ENCODE measurements at regions not wholly inside any gene's neighbourhood (a gene's known extent, or its start where the extent isn't known, plus 50 kb on each side); places are given as distances from the start of the nearest gene placed in this dataset.
"Not testable (repeated sequence)": the region's sequence is repeated elsewhere in the genome, so short reads cannot be mapped to it uniquely, and the experiment has no call there.

DNA sequence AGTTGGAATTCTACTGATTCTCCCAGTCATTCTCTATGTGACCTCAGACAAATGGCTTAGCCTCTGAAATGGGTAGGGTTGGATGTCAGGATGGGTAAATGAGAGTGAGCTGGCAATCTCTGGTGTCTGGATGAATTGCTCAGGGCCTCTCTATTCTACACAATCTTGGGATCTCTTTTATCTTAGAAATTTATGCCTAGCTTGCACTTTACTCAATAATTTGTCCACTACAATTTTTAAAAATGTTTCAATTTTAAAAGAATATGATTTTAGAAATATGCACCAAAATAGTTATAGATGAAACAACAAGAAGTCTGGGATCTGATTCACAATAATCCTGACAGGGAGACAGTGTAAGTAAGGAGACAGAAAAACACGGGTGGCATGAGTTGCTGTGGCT is 134.1 kb downstream of the KLRB1 start:
- H3K9me1 ChIP-seq (ENCODE audit: insufficient read depth, low read length); H3K4ac ChIP-seq (ENCODE audit: low read depth, low read length); H3K4me2 ChIP-seq (ENCODE audit: low read depth, low read length); H4K8ac ChIP-seq (ENCODE audit: low read depth in 2 of 2, low read length in 2 of 2); BruUV-seq (replicated peaks); POLR2A ChIA-PET (ENCODE audit: unreplicated experiment); H2AFZ ChIP-seq (replicated peaks; ENCODE audit: low read length, poor library complexity); H3K56ac ChIP-seq (ENCODE audit: extremely low read depth, insufficient read depth, low read length); H3K36me3 ChIP-seq (ENCODE audit: control insufficient read depth, insufficient read depth, low read length); H3K79me1 ChIP-seq (ENCODE audit: low read depth in 1 of 2, low read length in 2 of 2); H2AK5ac ChIP-seq (ENCODE audit: low read depth, low read length); H2BK20ac ChIP-seq (ENCODE audit: low read depth, low read length); H4K5ac ChIP-seq (ENCODE audit: low read depth, low read length); H2AK9ac ChIP-seq (replicated peaks; ENCODE audit: low read depth, low read length, poor library complexity); H2BK120ac ChIP-seq (ENCODE audit: low read depth, low read length); H3K9ac ChIP-seq (ENCODE audit: low read depth, low read length); H4K20me1 ChIP-seq (ENCODE audit: insufficient read depth, low read length); H3K4me3 ChIP-seq (ENCODE audit: insufficient read depth, low read depth, low read length); dilution Hi-C loops (cut with HindIII; ENCODE audit: low sequenced_read_pairs, unreplicated experiment); H3K18ac ChIP-seq (ENCODE audit: low read depth, low read length); H3K23ac ChIP-seq (ENCODE audit: low read depth, low read length); H2BK5ac ChIP-seq (ENCODE audit: low read depth, low read length, poor library complexity, severe bottlenecking); H3K4me1 ChIP-seq (ENCODE audit: control insufficient read depth, insufficient read depth, low read length); H3K14ac ChIP-seq (replicated peaks; ENCODE audit: low read depth, low read length); H2BK15ac ChIP-seq (ENCODE audit: low read depth, low read length); ATAC-seq (ENCODE audit: low read depth); DNase-seq; intact Hi-C loops (cut with micrococcal nuclease); H3K27me3 ChIP-seq (ENCODE audit: control insufficient read depth, insufficient read depth, low read length); H3K27ac ChIP-seq (ENCODE audit: insufficient read depth, low read length); H4K91ac ChIP-seq (ENCODE audit: insufficient read depth, low read depth, low read length); H3K9me3 ChIP-seq (ENCODE audit: control insufficient read depth, insufficient read depth, low read length): not testable (repeated sequence)
- in situ Hi-C loops (cut with MboI; ENCODE audit: low sequenced_read_pairs), result loop anchor here (25.0 kb wide), 1 partner anchor 136 kb away; no protein-coding TSS in a partner anchor
- WGBS, 2 experiments (ENCODE audit: extremely low coverage in 2 of 2, insufficient read length in 1 of 2), result no CpG with 5 or more reads among the region's 1 CpG
- CTCF ChIA-PET, result interaction anchor here (0.6 kb wide), 1 partner anchor 238 kb away, joined by 3 read pairs; no protein-coding TSS in a partner anchor

- H3K9me1 ChIP-seq (ENCODE audit: insufficient read depth, low read length); H3K4me2 ChIP-seq (ENCODE audit: low read depth, low read length); H2AFZ ChIP-seq (replicated peaks; ENCODE audit: low read length, poor library complexity); dilution Hi-C loops (cut with HindIII; ENCODE audit: low sequenced_read_pairs, unreplicated experiment); H2BK5ac ChIP-seq (ENCODE audit: low read depth, low read length, poor library complexity, severe bottlenecking); H2BK20ac ChIP-seq (ENCODE audit: low read depth, low read length); DNase-seq; H4K20me1 ChIP-seq (ENCODE audit: insufficient read depth, low read length); H2BK120ac ChIP-seq (ENCODE audit: low read depth, low read length); H3K23ac ChIP-seq (ENCODE audit: low read depth, low read length); H4K5ac ChIP-seq (ENCODE audit: low read depth, low read length); intact Hi-C loops (cut with micrococcal nuclease); H2BK15ac ChIP-seq (ENCODE audit: low read depth, low read length); POLR2A ChIA-PET (ENCODE audit: unreplicated experiment); BruUV-seq (replicated peaks); H2AK5ac ChIP-seq (ENCODE audit: low read depth, low read length); CTCF ChIA-PET; H3K36me3 ChIP-seq (ENCODE audit: control insufficient read depth, insufficient read depth, low read length); H4K91ac ChIP-seq (ENCODE audit: insufficient read depth, low read depth, low read length); H3K18ac ChIP-seq (ENCODE audit: low read depth, low read length); H3K14ac ChIP-seq (replicated peaks; ENCODE audit: low read depth, low read length); H3K4ac ChIP-seq (ENCODE audit: low read depth, low read length); H3K9me3 ChIP-seq (ENCODE audit: control insufficient read depth, insufficient read depth, low read length); H3K56ac ChIP-seq (ENCODE audit: extremely low read depth, insufficient read depth, low read length); H3K27ac ChIP-seq (ENCODE audit: insufficient read depth, low read length); H3K4me1 ChIP-seq (ENCODE audit: control insufficient read depth, insufficient read depth, low read length); H3K79me1 ChIP-seq (ENCODE audit: low read depth in 1 of 2, low read length in 2 of 2); H4K8ac ChIP-seq (ENCODE audit: low read depth in 2 of 2, low read length in 2 of 2); H3K9ac ChIP-seq (ENCODE audit: low read depth, low read length); H3K27me3 ChIP-seq (ENCODE audit: control insufficient read depth, insufficient read depth, low read length); H3K4me3 ChIP-seq (ENCODE audit: insufficient read depth, low read depth, low read length); H2AK9ac ChIP-seq (replicated peaks; ENCODE audit: low read depth, low read length, poor library complexity); ATAC-seq (ENCODE audit: low read depth): not testable (repeated sequence)
- no CpG with 5 or more reads among the region's 8 CpGs for WGBS, 2 experiments (ENCODE audit: extremely low coverage in 2 of 2, insufficient read length in 1 of 2)
- in situ Hi-C loops (cut with MboI; ENCODE audit: low sequenced_read_pairs), result loop anchor here (25.0 kb wide), 1 partner anchor 134 kb away; no protein-coding TSS in a partner anchor
Observed at GRCh38 chr12:9471501-9471900, 136.2 kb downstream of the KLRB1 start.
